Fibroblast of mammary gland (primary cell): ENCODE measurements at regions not wholly inside any gene's neighbourhood (a gene's known extent, or its start where the extent isn't known, plus 50 kb on each side); places are given as distances from the start of the nearest gene placed in this dataset.

Experiments
- DNase-seq: peaks from one replicate; pipeline ENCODE4 v3.0.0-alpha.2; 2010; ENCODE audit warnings: low read depth
- H3K4me3 ChIP-seq: 2 replicates; pipeline ENCODE4 v1.5.1; 2011; ENCODE audit warnings: low read depth, mild to moderate bottlenecking, low read length, moderate library complexity; ENCODE audit not compliant: control insufficient read depth
- CTCF ChIP-seq: conservative IDR thresholded peaks from 2 replicates; pipeline ENCODE4 v1.5.1; 2011; ENCODE audit warnings: low read depth, low read length, inconsistent platforms; ENCODE audit not compliant: control insufficient read depth, insufficient read depth

- TF ChIP-seq CTCF, result no peak
- no peak for DNase-seq
- no peak overlapping the region for H3K4me3 ChIP-seq
These were observed 322.2 kb downstream of the SPATA17 start for GRCh38 chr1:217953330-217953729.

- no peak overlapping the region for H3K4me3 ChIP-seq
- DNase-seq, result no peak
- no peak for TF ChIP-seq CTCF
These were observed 322.8 kb downstream of the SPATA17 start for GRCh38 chr1:217953922-217954321.

GRCh38 chr1:217955723-217956122 lies 324.6 kb downstream of the SPATA17 start:
- no peak for TF ChIP-seq CTCF
- H3K4me3 ChIP-seq, result no peak overlapping the region
- no peak for DNase-seq

GRCh38 chr1:217965156-217965786 lies 319.8 kb upstream of the RRP15 start:
- no peak for DNase-seq
- no peak overlapping the region for H3K4me3 ChIP-seq
- no peak for TF ChIP-seq CTCF

- no peak overlapping the region for H3K4me3 ChIP-seq
- TF ChIP-seq CTCF, result no peak
- DNase-seq, result no peak
These were observed 317.0 kb upstream of the RRP15 start for GRCh38 chr1:217968085-217968484.

- no peak for TF ChIP-seq CTCF
- DNase-seq, result no peak
These were observed 315.7 kb upstream of the RRP15 start for GRCh38 chr1:217969428-217969827.

GRCh38 chr1:217977943-217978342 lies 307.1 kb upstream of the RRP15 start:
- no peak for TF ChIP-seq CTCF
- no peak for DNase-seq
- no peak overlapping the region for H3K4me3 ChIP-seq

More at GRCh38 chr1:217969428-217969827, 315.7 kb upstream of the RRP15 start:
- no peak overlapping the region for H3K4me3 ChIP-seq
